ELF-1 (cell line): ENCODE measurements at regions not wholly inside any gene's neighbourhood (a gene's known extent, or its start where the extent isn't known, plus 50 kb on each side); places are given as distances from the start of the nearest gene placed in this dataset.
"Not testable (repeated sequence)": the region's sequence is repeated elsewhere in the genome, so short reads cannot be mapped to it uniquely, and the experiment has no call there.

ENCODE experiments used
- DNase-seq: peaks from one replicate; pipeline ENCODE4 v3.0.0-alpha.2; 2016; ENCODE audit warnings: low read depth, low spot score

DNA sequence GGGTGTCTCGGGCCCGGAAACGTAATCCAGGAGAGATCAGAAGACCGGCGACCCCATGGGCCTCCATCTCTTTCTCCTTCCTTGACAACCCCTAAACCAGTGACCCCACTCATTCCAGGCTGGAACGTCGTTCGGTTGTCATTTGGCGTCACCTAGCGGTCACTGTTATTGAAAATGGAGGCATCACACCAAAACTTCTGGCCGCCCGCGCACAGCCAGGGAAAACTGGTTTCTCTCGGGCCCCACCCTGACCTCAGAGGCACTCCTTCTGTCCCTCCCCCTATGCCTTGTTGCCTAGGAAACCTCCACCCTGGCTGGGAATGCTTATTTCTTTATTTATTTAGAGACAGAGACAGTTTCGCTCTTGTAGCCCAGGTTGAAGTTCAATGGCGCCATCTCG is 2327.3 kb upstream of the TPTE start:
- not testable (repeated sequence) for DNase-seq

DNA sequence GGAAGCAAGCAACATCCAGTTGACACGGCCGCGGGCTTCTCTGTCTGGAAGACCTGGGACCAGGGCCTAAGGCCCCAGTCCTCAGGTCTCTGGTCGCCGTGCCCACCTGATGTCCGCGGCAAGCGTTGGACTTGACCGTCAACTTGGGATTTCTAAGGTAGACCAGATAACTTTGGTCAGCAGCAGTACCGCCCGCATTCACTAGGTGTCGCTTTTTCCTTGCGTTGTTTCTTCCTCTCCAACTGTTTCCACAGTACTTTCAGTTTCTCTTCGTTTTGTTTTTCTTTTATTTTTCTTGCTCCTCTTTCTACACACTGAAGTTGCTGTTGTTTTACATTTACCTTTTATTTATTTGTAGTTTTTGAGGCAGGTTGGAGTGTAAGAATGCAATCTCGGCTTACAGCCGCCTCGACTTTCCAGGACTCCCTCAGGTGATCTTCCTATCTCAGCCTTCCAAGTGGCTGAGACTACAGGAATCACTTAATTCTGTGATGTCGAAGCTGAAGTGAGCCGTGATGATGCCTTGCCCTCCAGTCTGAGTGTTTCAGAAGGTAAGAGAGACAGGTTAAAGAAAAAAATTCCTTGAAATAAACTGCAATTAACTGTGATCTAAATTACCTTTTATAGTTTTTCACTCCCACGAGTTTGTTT is 2323.9 kb upstream of the TPTE start:
- DNase-seq = not testable (repeated sequence)

DNA sequence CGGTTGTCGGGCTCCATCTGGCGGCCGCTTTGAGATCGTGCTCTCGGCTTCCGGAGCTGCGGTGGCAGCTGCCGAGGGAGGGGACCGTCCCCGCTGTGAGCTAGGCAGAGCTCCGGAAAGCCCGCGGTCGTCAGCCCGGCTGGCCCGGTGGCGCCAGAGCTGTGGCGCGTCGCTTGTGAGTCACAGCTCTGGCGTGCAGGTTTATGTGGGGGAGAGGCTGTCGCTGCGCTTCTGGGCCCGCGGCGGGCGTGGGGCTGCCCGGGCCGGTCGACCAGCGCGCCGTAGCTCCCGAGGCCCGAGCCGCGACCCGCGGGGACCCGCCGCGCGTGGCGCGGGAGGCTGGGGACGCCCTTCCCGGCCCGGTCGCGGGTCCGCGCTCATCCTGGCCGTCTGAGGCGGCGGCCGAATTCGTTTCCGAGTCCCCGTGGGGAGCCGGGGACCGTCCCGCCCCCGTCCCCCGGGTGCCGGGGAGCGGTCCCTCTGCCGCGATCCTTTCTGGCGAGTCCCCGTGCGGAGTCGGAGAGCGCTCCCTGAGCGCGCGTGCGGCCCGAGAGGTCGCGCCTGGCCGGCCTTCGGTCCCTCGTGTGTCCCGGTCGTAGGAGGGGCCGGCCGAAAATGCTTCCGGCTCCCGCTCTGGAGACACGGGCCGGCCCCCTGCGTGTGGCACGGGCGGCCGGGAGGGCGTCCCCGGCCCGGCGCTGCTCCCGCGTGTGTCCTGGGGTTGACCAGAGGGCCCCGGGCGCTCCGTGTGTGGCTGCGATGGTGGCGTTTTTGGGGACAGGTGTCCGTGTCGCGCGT is 2316.1 kb upstream of the TPTE start:
- not testable (repeated sequence) for DNase-seq

DNA sequence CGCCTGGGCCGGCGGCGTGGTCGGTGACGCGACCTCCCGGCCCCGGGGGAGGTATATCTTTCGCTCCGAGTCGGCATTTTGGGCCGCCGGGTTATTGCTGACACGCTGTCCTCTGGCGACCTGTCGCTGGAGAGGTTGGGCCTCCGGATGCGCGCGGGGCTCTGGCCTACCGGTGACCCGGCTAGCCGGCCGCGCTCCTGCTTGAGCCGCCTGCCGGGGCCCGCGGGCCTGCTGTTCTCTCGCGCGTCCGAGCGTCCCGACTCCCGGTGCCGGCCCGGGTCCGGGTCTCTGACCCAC is 2315.5 kb upstream of the TPTE start:
- not testable (repeated sequence) for DNase-seq

DNA sequence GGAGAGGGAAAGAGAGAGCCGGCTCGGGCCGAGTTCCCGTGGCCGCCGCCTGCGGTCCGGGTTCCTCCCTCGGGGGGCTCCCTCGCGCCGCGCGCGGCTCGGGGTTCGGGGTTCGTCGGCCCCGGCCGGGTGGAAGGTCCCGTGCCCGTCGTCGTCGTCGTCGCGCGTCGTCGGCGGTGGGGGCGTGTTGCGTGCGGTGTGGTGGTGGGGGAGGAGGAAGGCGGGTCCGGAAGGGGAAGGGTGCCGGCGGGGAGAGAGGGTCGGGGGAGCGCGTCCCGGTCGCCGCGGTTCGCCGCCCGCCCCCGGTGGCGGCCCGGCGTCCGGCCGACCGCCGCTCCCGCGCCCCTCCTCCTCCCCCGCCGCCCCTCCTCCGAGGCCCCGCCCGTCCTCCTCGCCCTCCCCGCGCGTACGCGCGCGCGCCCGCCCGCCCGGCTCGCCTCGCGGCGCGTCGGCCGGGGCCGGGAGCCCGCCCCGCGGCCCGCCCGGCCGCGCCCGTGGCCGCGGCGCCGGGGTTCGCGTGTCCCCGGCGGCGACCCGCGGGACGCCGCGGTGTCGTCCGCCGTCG is 2308.3 kb upstream of the TPTE start:
- DNase-seq = not testable (repeated sequence)

DNA sequence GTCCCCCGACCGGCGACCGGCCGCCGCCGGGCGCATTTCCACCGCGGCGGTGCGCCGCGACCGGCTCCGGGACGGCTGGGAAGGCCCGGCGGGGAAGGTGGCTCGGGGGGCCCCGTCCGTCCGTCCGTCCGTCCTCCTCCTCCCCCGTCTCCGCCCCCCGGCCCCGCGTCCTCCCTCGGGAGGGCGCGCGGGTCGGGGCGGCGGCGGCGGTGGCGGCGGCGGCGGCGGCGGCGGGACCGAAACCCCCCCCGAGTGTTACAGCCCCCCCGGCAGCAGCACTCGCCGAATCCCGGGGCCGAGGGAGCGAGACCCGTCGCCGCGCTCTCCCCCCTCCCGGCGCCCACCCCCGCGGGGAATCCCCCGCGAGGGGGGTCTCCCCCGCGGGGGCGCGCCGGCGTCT is 2306.8 kb upstream of the TPTE start:
- not testable (repeated sequence) for DNase-seq

DNA sequence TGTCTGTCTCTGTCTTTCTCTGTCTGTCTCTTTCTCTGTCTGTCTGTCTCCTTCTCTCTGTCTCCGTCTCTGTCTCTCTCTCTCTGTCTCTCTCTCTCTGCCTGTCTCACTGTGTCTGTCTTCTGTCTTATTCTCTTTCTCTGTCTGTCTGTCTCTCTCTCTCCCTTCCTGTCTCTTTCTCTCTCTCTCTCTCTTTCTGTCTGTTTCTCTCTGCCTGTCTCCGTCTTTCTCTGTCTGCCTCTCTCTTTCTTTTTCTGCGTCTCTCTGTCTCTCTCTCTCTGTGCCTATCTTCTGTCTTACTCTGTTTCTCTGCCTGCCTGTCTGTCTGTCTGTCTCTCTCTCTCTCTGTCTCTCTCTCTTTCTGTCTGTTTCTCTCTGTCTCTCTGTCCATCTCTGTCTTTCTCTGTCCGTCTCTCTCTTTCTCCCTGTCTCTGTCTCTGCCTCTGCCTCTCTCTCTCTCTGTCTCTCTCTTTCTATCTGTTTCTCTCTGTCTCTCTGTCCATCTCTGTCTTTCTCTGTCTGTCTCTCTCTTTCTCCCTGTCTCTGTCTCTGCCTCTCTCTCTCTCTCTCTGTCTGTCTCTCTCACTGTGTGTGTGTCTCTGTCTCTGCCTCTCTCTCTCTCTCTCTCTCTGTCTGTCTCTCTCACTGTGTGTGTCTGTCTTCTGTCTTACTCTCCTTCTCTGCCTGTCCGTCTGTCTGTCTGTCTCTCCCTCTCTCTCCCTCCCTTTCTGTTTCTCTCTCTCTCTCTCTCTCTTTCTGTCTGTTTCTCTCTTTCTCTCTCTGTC is 2291.8 kb upstream of the TPTE start:
- not testable (repeated sequence) for DNase-seq

DNA sequence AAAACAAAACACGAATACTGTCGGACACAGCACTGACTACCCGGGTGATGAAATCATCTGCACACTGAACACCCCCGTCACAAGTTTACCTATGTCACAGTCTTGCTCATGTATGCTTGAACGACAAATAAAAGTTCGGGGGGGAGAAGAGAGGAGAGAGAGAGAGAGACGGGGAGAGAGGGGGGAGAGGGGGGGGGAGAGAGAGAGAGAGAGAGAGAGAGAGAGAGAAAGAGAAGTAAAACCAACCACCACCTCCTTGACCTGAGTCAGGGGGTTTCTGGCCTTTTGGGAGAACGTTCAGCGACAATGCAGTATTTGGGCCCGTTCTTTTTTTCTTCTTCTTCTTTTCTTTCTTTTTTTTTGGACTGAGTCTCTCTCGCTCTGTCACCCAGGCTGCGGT is 2290.1 kb upstream of the TPTE start:
- not testable (repeated sequence) for DNase-seq

DNA sequence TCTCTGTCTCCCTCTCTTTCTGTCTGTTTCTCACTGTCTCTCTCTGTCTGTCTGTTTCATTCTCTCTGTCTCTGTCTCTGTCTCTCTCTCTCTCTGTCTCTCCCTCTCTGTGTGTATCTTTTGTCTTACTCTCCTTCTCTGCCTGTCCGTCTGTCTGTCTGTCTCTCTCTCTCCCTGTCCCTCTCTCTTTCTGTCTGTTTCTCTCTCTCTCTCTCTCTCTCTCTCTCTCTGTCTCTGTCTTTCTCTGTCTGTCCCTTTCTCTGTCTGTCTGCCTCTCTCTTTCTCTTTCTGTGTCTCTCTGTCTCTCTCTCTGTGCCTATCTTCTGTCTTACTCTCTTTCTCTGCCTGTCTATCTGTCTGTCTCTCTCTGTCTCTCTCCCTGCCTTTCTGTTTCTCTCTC is 2288.4 kb upstream of the TPTE start:
- DNase-seq = not testable (repeated sequence)

DNA sequence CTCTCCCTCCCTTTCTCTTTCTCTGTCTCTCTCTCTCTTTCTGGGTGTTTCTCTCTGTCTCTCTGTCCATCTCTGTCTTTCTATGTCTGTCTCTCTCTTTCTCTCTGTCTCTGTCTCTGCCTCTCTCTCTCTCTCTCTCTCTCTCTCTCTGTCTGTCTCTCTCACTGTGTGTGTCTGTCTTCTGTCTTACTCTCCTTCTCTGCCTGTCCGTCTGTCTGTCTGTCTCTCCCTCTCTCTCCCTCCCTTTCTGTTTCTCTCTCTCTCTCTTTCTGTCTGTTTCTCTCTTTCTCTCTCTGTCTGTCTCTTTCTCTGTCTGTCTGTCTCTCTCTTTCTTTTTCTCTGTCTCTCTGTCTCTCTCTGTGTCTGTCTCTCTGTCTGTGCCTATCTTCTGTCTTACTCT is 2287.3 kb upstream of the TPTE start:
- DNase-seq = not testable (repeated sequence)

DNA sequence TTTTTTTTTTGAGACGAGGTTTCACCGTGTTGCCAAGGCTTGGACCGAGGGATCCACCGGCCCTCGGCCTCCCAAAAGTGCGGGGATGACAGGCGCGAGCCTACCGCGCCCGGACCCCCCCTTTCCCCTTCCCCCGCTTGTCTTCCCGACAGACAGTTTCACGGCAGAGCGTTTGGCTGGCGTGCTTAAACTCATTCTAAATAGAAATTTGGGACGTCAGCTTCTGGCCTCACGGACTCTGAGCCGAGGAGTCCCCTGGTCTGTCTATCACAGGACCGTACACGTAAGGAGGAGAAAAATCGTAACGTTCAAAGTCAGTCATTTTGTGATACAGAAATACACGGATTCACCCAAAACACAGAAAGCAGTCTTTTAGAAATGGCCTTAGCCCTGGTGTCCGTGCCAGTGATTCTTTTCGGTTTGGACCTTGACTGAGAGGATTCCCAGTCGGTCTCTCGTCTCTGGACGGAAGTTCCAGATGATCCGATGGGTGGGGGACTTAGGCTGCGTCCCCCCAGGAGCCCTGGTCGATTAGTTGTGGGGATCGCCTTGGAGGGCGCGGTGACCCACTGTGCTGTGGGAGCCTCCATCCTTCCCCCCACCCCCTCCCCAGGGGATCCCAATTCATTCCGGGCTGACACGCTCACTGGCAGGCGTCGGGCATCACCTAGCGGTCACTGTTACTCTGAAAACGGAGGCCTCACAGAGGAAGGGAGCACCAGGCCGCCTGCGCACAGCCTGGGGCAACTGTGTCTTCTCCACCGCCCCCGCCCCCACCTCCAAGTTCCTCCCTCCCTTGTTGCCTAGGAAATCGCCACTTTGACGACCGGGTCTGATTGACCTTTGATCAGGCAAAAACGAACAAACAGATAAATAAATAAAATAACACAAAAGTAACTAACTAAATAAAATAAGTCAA is 2276.4 kb upstream of the TPTE start:
- DNase-seq = not testable (repeated sequence)

DNA sequence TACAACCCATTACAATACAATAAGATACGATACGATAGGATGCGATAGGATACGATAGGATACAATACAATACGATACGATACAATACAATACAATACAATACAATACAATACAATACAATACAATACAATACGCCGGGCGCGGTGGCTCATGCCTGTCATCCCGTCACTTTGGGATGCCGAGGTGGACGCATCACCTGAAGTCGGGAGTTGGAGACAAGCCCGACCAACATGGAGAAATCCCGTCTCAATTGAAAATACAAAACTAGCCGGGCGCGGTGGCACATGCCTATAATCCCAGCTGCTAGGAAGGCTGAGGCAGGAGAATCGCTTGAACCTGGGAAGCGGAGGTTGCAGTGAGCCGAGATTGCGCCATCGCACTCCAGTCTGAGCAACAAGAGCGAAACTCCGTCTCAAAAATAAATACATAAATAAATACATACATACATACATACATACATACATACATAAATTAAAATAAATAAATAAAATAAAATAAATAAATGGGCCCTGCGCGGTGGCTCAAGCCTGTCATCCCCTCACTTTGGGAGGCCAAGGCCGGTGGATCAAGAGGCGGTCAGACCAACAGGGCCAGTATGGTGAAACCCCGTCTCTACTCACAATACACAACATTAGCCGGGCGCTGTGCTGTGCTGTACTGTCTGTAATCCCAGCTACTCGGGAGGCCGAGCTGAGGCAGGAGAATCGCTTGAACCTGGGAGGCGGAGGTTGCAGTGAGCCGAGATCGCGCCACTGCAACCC is 2275.6 kb upstream of the TPTE start:
- DNase-seq = not testable (repeated sequence)

DNA sequence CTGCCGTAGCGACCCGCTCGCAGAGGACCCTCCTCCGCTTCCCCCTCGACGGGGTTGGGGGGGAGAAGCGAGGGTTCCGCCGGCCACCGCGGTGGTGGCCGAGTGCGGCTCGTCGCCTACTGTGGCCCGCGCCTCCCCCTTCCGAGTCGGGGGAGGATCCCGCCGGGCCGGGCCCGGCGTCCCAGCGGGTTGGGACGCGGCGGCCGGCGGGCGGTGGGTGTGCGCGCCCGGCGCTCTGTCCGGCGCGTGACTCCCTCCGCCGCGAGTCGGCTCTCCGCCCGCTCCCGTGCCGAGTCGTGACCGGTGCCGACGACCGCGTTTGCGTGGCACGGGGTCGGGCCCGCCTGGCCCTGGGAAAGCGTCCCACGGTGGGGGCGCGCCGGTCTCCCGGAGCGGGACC is 2269.7 kb upstream of the TPTE start:
- not testable (repeated sequence) for DNase-seq

DNA sequence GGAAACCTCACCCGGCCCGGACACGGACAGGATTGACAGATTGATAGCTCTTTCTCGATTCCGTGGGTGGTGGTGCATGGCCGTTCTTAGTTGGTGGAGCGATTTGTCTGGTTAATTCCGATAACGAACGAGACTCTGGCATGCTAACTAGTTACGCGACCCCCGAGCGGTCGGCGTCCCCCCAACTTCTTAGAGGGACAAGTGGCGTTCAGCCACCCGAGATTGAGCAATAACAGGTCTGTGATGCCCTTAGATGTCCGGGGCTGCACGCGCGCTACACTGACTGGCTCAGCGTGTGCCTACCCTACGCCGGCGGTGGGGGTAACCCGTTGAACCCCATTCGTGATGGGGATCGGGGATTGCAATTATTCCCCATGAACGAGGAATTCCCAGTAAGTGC is 2266.3 kb upstream of the TPTE start:
- not testable (repeated sequence) for DNase-seq

DNA sequence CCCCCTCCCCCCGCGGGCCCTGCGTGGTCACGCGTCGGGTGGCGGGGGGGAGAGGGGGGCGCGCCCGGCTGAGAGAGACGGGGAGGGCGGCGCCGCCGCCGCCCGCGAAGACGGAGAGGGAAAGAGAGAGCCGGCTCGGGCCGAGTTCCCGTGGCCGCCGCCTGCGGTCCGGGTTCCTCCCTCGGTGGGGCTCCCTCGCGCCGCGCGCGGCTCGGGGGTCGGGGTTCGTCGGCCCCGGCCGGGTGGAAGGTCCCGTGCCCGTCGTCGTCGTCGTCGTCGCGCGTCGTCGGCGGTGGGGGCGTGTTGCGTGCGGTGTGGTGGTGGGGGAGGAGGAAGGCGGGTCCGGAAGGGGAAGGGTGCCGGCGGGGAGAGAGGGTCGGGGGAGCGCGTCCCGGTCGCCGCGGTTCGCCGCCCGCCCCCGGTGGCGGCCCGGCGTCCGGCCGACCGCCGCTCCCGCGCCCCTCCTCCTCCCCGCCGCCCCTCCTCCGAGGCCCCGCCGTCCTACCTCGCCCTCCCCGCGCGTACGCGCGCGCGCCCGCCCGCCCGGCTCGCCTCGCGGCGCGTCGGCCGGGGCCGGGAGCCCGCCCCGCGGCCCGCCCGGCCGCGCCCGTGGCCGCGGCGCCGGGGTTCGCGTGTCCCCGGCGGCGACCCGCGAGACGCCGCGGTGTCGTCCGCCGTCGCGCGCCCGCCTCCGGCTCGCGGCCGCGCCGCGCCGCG is 2264.1 kb upstream of the TPTE start:
- DNase-seq = peak; percentile 2

DNA sequence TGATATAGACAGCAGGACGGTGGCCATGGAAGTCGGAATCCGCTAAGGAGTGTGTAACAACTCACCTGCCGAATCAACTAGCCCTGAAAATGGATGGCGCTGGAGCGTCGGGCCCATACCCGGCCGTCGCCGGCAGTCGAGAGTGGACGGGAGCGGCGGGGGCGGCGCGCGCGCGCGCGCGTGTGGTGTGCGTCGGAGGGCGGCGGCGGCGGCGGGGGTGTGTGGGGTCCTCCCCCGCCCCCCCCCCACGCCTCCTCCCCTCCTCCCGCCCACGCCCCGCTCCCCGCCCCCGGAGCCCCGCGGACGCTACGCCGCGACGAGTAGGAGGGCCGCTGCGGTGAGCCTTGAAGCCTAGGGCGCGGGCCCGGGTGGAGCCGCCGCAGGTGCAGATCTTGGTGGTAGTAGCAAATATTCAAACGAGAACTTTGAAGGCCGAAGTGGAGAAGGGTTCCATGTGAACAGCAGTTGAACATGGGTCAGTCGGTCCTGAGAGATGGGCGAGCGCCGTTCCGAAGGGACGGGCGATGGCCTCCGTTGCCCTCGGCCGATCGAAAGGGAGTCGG is 2261.2 kb upstream of the TPTE start:
- DNase-seq = not testable (repeated sequence)
